ENCODE measurements at regions not wholly inside any gene's neighbourhood (a gene's known extent, or its start where the extent isn't known, plus 50 kb on each side); places are given as distances from the start of the nearest gene placed in this dataset.
A peak's percentile ranks its signal among the peaks of the same experiment; 100 is the strongest.

- Histone ChIP-seq H3K27ac (ENCODE audit: insufficient read depth, low read length) (no peak overlapping the region), H4K20me1 (ENCODE audit: control insufficient read depth, extremely low read depth, insufficient read depth, low read length) (no peaks in the 10 kb centered on the region), H3K27me3 (ENCODE audit: control insufficient read depth, insufficient read depth, low read length) (no peaks in the 10 kb centered on the region), H3K79me2 (ENCODE audit: control insufficient read depth, insufficient read depth, low read length) (no peaks in the 10 kb centered on the region), H3K9ac (ENCODE audit: insufficient read depth, low read length) (no peak overlapping the region), H3K4me3 (replicated peaks in 1 of 4; ENCODE audit: control extremely low read depth in 1 of 4, insufficient read depth in 1 of 4, low read depth in 3 of 4, low read length in 4 of 4) (no peak overlapping the region), H3K4me2 (ENCODE audit: extremely low read depth, insufficient read depth, low read length) (no peak overlapping the region), H3K36me3 (ENCODE audit: control insufficient read depth, insufficient read depth, low read length) (no peaks in the 10 kb centered on the region), H3K9me3 (ENCODE audit: control insufficient read depth, insufficient read depth, low read depth, low read length) (no peaks in the 10 kb centered on the region), H3K4me1 (ENCODE audit: control insufficient read depth, extremely low read depth, insufficient read depth, low read length) (no peaks in the 10 kb centered on the region), H2AFZ (ENCODE audit: low read length) (no peak overlapping the region)
- DNase-seq (ENCODE audit: low read depth in 2 of 2): no peak
- TF ChIP-seq EZH2 (IDR thresholded peaks at IDR 0.05; ENCODE audit: low read length, missing control alignments) (no peak), CTCF (conservative IDR thresholded peaks at IDR 0.05 in 1 of 2, IDR thresholded peaks at IDR 0.05 in 1 of 2; ENCODE audit: low read depth in 1 of 2, low read length in 2 of 2) (no peak)
Observed at GRCh38 chr13:72534951-72535640, 192.3 kb downstream of the MZT1 start.

- Histone ChIP-seq H3K27ac (ENCODE audit: insufficient read depth, low read length) (no peak overlapping the region), H3K9ac (ENCODE audit: insufficient read depth, low read length) (no peak overlapping the region), H3K4me3 (replicated peaks in 1 of 4; ENCODE audit: control extremely low read depth in 1 of 4, insufficient read depth in 1 of 4, low read depth in 3 of 4, low read length in 4 of 4) (no peak overlapping the region), H4K20me1 (ENCODE audit: control insufficient read depth, extremely low read depth, insufficient read depth, low read length) (no peaks in the 10 kb centered on the region), H3K4me1 (ENCODE audit: control insufficient read depth, extremely low read depth, insufficient read depth, low read length) (no peaks in the 10 kb centered on the region), H3K27me3 (ENCODE audit: control insufficient read depth, insufficient read depth, low read length) (no peaks in the 10 kb centered on the region), H3K36me3 (ENCODE audit: control insufficient read depth, insufficient read depth, low read length) (no peaks in the 10 kb centered on the region), H3K9me3 (ENCODE audit: control insufficient read depth, insufficient read depth, low read depth, low read length) (no peaks in the 10 kb centered on the region), H3K79me2 (ENCODE audit: control insufficient read depth, insufficient read depth, low read length) (no peaks in the 10 kb centered on the region), H2AFZ (ENCODE audit: low read length) (no peak overlapping the region), H3K4me2 (ENCODE audit: extremely low read depth, insufficient read depth, low read length) (no peak overlapping the region)
- no peak for TF ChIP-seq CTCF (conservative IDR thresholded peaks at IDR 0.05 in 1 of 2, IDR thresholded peaks at IDR 0.05 in 1 of 2; ENCODE audit: low read depth in 1 of 2, low read length in 2 of 2)
- TF ChIP-seq EZH2 (IDR thresholded peaks at IDR 0.05; ENCODE audit: low read length, missing control alignments): no peak
- peak in 1 of 2 donors; percentile 71 for DNase-seq (ENCODE audit: low read depth in 2 of 2)
Observed at GRCh38 chr13:72530471-72530870, 197.0 kb downstream of the MZT1 start.

GRCh38 chr13:72527333-72527732, 200.1 kb downstream of the MZT1 start:
- TF ChIP-seq EZH2 (IDR thresholded peaks at IDR 0.05; ENCODE audit: low read length, missing control alignments): no peak
- no peak for TF ChIP-seq CTCF (conservative IDR thresholded peaks at IDR 0.05 in 1 of 2, IDR thresholded peaks at IDR 0.05 in 1 of 2; ENCODE audit: low read depth in 1 of 2, low read length in 2 of 2)
- Histone ChIP-seq H3K79me2 (ENCODE audit: control insufficient read depth, insufficient read depth, low read length) (no peaks in the 10 kb centered on the region), H3K4me1 (ENCODE audit: control insufficient read depth, extremely low read depth, insufficient read depth, low read length) (no peaks in the 10 kb centered on the region), H3K4me3 (replicated peaks in 1 of 4; ENCODE audit: control extremely low read depth in 1 of 4, insufficient read depth in 1 of 4, low read depth in 3 of 4, low read length in 4 of 4) (no peak overlapping the region), H3K36me3 (ENCODE audit: control insufficient read depth, insufficient read depth, low read length) (no peaks in the 10 kb centered on the region), H3K9ac (ENCODE audit: insufficient read depth, low read length) (no peak overlapping the region), H4K20me1 (ENCODE audit: control insufficient read depth, extremely low read depth, insufficient read depth, low read length) (no peaks in the 10 kb centered on the region), H3K9me3 (ENCODE audit: control insufficient read depth, insufficient read depth, low read depth, low read length) (no peaks in the 10 kb centered on the region), H3K27ac (ENCODE audit: insufficient read depth, low read length) (no peak overlapping the region), H2AFZ (ENCODE audit: low read length) (no peak overlapping the region), H3K27me3 (ENCODE audit: control insufficient read depth, insufficient read depth, low read length) (no peaks in the 10 kb centered on the region), H3K4me2 (ENCODE audit: extremely low read depth, insufficient read depth, low read length) (no peak overlapping the region)
- DNase-seq (ENCODE audit: low read depth in 2 of 2): no peak

All from fibroblast of lung (primary cell).